DND-41 (cell line): ENCODE measurements at regions not wholly inside any gene's neighbourhood (a gene's known extent, or its start where the extent isn't known, plus 50 kb on each side); places are given as distances from the start of the nearest gene placed in this dataset.

Experiments
- ATAC-seq: fragments of 200-7000 bp; cut with Tn5 transposase; 3 replicates; pipeline ENCODE4 v1.9.1; 2021; ENCODE audit warnings: low read depth; ENCODE audit not compliant: insufficient read depth
- DNase-seq: peaks from one replicate; pipeline ENCODE4 v3.0.0-alpha.2; 2020
- H2AFZ ChIP-seq: 2 replicates; pipeline ENCODE4 v1.6.0; 2012; ENCODE audit warnings: low read depth, low read length
- H3K27ac ChIP-seq: 2 replicates; pipeline ENCODE4 v1.5.1; 2012; ENCODE audit warnings: low read length, inconsistent platforms
- H3K27me3 ChIP-seq: fragments of 200-600 bp; sonication (generic); 2 replicates; pipeline ENCODE4 v1.6.0; 2012; ENCODE audit warnings: low read length, mild to moderate bottlenecking, inconsistent platforms; ENCODE audit not compliant: insufficient read depth, poor library complexity
- H3K36me3 ChIP-seq: 2 replicates; pipeline ENCODE4 v1.5.1; 2012; ENCODE audit warnings: low read length, inconsistent platforms; ENCODE audit not compliant: insufficient read depth
- H3K4me1 ChIP-seq: 2 replicates; pipeline ENCODE4 v1.5.1; 2012; ENCODE audit warnings: mild to moderate bottlenecking, low read length; ENCODE audit not compliant: insufficient read depth
- H3K4me2 ChIP-seq: 2 replicates; pipeline ENCODE4 v1.6.0; 2012; ENCODE audit warnings: mild to moderate bottlenecking, moderate library complexity, low read length, inconsistent platforms; ENCODE audit not compliant: insufficient read depth
- H3K4me3 ChIP-seq, 2 experiments: fragments of 200-600 bp in 1 of 2; shearing (Covaris generic) in 1 of 2; 2 replicates each; pipeline ENCODE4 v1.5.1; 2012 to 2016; ENCODE audit warnings: inconsistent platforms in 2 of 2, low read length in 2 of 2, mild to moderate bottlenecking in 2 of 2, low read depth in 1 of 2, moderate library complexity in 1 of 2
- H3K79me2 ChIP-seq: 2 replicates; pipeline ENCODE4 v1.6.0; 2012; ENCODE audit warnings: low read length, inconsistent platforms; ENCODE audit not compliant: insufficient read depth
- H3K9ac ChIP-seq: 2 replicates; pipeline ENCODE4 v1.6.0; 2012; ENCODE audit warnings: low read depth, mild to moderate bottlenecking, inconsistent platforms, low read length, moderate library complexity
- H3K9me3 ChIP-seq: 2 replicates; pipeline ENCODE4 v1.5.1; 2012; ENCODE audit warnings: low read length, moderate library complexity, mild to moderate bottlenecking, inconsistent platforms; ENCODE audit not compliant: insufficient read depth, severe bottlenecking
- H4K20me1 ChIP-seq: 2 replicates; pipeline ENCODE4 v1.6.0; 2012; ENCODE audit warnings: low read length; ENCODE audit not compliant: insufficient read depth
- EZH2 ChIP-seq: IDR thresholded peaks from 3 replicates; pipeline ENCODE4 v1.6.1; 2012; ENCODE audit warnings: borderline replicate concordance, low read depth, mild to moderate bottlenecking, moderate library complexity, low read length, inconsistent platforms; ENCODE audit not compliant: severe bottlenecking
- TF ChIP-seq, protein P1 (sequence below): IDR thresholded peaks from 2 replicates; pipeline ENCODE4 v1.5.1; 2012; ENCODE audit warnings: borderline replicate concordance, low read length, moderate library complexity, mild to moderate bottlenecking; ENCODE audit not compliant: poor library complexity, severe bottlenecking; ENCODE audit errors: extremely low read depth

GRCh38 chr12:11461433-11461832 lies 66.1 kb upstream of the PRB2 start:
- ATAC-seq = no peak
- H3K27me3 ChIP-seq = no peaks in the 10 kb centered on the region
- no peak for TF ChIP-seq EZH2
- TF ChIP-seq, protein P1, sequence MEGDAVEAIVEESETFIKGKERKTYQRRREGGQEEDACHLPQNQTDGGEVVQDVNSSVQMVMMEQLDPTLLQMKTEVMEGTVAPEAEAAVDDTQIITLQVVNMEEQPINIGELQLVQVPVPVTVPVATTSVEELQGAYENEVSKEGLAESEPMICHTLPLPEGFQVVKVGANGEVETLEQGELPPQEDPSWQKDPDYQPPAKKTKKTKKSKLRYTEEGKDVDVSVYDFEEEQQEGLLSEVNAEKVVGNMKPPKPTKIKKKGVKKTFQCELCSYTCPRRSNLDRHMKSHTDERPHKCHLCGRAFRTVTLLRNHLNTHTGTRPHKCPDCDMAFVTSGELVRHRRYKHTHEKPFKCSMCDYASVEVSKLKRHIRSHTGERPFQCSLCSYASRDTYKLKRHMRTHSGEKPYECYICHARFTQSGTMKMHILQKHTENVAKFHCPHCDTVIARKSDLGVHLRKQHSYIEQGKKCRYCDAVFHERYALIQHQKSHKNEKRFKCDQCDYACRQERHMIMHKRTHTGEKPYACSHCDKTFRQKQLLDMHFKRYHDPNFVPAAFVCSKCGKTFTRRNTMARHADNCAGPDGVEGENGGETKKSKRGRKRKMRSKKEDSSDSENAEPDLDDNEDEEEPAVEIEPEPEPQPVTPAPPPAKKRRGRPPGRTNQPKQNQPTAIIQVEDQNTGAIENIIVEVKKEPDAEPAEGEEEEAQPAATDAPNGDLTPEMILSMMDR = no peak
- H2AFZ ChIP-seq = no peak overlapping the region
- DNase-seq = no peak
- H3K9me3 ChIP-seq = no peaks in the 10 kb centered on the region
- no peaks in the 10 kb centered on the region for H3K36me3 ChIP-seq
- H3K4me3 ChIP-seq = no peak overlapping the region
- H3K4me1 ChIP-seq = no peaks in the 10 kb centered on the region
- H3K9ac ChIP-seq = no peak overlapping the region
- H3K27ac ChIP-seq = no peak overlapping the region
- H3K4me2 ChIP-seq = no peak overlapping the region
- H4K20me1 ChIP-seq = no peaks in the 10 kb centered on the region
- no peaks in the 10 kb centered on the region for H3K79me2 ChIP-seq

- H3K79me2 ChIP-seq = no peaks in the 10 kb centered on the region
- H3K9me3 ChIP-seq = no peaks in the 10 kb centered on the region
- H3K4me3 ChIP-seq = no peak overlapping the region
- no peaks in the 10 kb centered on the region for H3K27me3 ChIP-seq
- DNase-seq = no peak
- no peaks in the 10 kb centered on the region for H4K20me1 ChIP-seq
- no peak overlapping the region for H3K9ac ChIP-seq
- no peak overlapping the region for H3K27ac ChIP-seq
- H3K4me1 ChIP-seq = no peaks in the 10 kb centered on the region
- ATAC-seq = no peak
- TF ChIP-seq, protein P1 = no peak
- TF ChIP-seq EZH2 = no peak
- H3K36me3 ChIP-seq = no peaks in the 10 kb centered on the region
- no peak overlapping the region for H2AFZ ChIP-seq
- H3K4me2 ChIP-seq = no peak overlapping the region
These were observed 81.7 kb upstream of the PRB2 start for GRCh38 chr12:11477110-11477509.

GRCh38 chr12:11482955-11483354 lies 87.6 kb upstream of the PRB2 start:
- H3K27me3 ChIP-seq = no peaks in the 10 kb centered on the region
- no peak overlapping the region for H2AFZ ChIP-seq
- H3K9me3 ChIP-seq = no peaks in the 10 kb centered on the region
- H3K79me2 ChIP-seq = no peaks in the 10 kb centered on the region
- peaks cover 4% of the 10 kb centered on the region for H3K4me1 ChIP-seq
- no peak for TF ChIP-seq EZH2
- TF ChIP-seq, protein P1 = no peak
- no peak overlapping the region for H3K4me3 ChIP-seq
- ATAC-seq (no peak), DNase-seq (no peak)
- H3K36me3 ChIP-seq = no peaks in the 10 kb centered on the region
- H4K20me1 ChIP-seq = no peaks in the 10 kb centered on the region
- no peak overlapping the region for H3K27ac ChIP-seq
- no peak overlapping the region for H3K4me2 ChIP-seq
- H3K9ac ChIP-seq = no peak overlapping the region
